Activated CD4-positive, alpha-beta T cell treated with anti-CD3 and anti-CD28 coated beads, Interleukin-10, Interleukin-2, amounts not matched to agents 100 ng/mL and 50 ng/mL, durations not matched to agents 16 hours and 8 hours (primary cell): ENCODE measurements at regions not wholly inside any gene's neighbourhood (a gene's known extent, or its start where the extent isn't known, plus 50 kb on each side); places are given as distances from the start of the nearest gene placed in this dataset.
A peak's percentile ranks its signal among the peaks of the same experiment; 100 is the strongest.
"Not testable (repeated sequence)": the region's sequence is repeated elsewhere in the genome, so short reads cannot be mapped to it uniquely, and the experiment has no call there.

Source experiments
- DNase-seq: peaks from one replicate; pipeline ENCODE4 v3.0.0-alpha.2; 2020

- DNase-seq, result no peak
These were observed 192.9 kb upstream of the HMHB1 start for GRCh38 chr5:143619040-143619439.

GRCh38 chr5:143618141-143618540, 193.8 kb upstream of the HMHB1 start:
- no peak for DNase-seq

DNA sequence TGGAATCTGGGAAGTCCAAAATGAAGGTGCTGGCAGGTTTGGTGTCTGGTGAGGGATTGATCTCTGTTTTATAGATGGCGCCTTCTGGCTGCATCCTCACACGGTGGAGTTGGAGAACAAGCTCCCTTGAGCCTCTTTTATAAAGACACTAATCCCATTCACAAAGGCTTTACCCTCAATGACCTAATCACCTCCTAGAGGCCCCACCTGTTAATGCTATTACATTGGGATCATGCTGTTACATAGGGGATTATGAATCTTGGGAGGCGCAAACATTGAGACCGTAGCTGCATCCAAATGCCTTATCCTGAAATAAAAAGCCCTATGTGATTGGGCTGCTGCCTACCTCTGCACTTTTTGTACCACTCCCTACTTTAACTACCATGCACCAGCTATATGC, 197.1 kb upstream of the HMHB1 start:
- no peak for DNase-seq

- peak; percentile 42 for DNase-seq
These were observed 198.6 kb upstream of the HMHB1 start for GRCh38 chr5:143613329-143613728.

- DNase-seq, result no peak
These were observed 201.0 kb upstream of the HMHB1 start for GRCh38 chr5:143610946-143611345.

GRCh38 chr5:143606043-143606752, 202.7 kb upstream of the NR3C1 start:
- peak; percentile 94 for DNase-seq

DNA sequence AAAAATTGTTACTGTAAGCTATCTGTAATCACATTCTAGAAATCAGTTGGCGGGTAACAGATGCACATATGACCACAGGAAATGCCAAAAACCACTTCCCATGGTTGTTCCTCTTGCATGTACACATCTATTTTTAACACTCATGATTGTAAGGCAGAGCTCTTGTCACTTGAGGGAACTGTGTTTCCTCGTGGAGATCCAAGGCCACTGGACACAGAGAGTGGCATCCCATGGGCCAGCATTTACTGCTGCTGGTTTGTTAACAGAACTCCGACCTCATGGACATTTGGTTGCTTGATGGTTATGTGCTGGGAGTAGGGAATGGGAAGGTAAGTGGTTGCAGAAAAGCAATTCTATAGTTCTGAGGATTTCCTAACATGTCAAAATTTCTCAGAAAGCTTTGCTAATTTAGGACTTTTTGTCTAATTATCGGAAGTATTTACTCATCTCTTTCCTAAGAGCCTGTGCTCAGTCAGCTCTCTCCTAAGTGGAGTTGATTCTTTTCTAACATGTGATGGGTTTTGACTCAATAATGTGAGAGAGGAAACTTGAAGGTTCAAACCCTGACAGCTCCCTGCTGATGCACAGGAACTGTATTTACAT, 202.0 kb upstream of the NR3C1 start:
- DNase-seq, result peak; percentile 90

DNA sequence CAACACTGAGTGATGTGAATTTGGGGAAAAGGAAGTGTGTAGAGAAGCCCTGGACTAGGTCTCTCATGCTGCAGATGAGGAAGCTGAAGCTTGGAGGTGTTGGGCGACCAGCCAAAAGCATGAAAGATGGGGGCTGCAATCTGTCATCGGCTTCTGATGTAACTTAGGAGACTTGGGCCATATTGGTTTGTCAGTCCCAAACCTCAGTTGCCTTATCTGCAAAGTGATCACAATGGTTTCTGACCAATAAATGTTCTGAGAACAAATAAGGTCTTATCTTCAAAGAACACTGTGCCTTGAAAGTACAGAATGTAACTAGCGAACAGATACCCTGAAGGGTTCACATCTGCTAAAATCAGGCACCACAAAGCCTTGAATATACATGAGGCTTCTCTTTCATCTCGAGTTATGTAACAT, 198.4 kb upstream of the NR3C1 start:
- DNase-seq, result no peak

DNA sequence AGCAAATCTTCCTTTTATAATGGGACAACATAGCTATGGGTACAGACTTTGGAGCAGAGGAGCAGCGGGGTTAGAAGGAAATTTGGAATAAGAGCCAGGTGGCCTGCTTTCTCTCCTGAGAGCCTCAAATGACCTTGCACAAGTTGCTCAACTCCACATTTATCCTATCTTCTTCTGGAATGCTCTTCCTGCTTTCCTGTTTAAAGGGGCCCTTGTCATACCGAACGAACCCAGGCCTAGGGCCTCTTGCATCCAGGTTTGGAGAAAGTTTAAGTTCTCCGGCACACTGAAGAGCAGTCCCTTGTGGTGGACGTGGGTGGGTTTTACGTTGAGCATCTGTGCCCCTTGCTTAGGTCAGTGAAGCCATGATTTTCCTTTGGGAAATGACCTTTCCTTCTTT, 197.9 kb upstream of the NR3C1 start:
- DNase-seq, result no peak

DNA sequence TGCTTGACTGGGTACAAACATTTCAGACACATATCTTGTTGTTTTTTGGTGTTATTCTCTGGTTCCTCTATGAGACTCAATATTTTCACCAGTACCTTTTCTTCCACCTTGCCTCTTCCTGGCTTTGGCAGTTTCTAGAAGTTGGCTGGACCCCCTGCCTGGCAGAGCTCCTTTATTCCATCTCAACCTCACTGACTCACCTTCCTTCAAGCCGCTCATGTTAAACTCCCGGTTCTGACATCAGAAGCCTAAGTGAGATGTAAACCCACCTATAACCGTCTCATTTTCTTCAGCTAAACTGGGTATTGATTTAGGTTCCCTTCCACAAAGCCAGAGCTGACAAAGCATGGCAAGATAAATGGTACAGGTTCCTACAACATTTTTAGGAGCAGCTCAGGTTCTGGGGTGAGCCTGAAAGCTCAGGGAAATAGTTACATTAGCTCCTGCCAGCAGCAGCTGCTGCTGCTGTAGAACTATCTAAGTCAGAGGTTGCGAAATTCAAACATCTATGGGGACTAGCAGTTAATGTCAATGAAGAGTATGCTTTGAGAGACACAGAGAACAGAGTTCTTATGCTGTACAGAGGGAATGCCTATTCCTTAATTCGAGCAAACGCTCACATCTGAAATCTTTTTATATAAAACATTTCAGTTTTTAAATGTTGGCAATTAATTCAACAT, 197.1 kb upstream of the NR3C1 start:
- no peak for DNase-seq

DNA sequence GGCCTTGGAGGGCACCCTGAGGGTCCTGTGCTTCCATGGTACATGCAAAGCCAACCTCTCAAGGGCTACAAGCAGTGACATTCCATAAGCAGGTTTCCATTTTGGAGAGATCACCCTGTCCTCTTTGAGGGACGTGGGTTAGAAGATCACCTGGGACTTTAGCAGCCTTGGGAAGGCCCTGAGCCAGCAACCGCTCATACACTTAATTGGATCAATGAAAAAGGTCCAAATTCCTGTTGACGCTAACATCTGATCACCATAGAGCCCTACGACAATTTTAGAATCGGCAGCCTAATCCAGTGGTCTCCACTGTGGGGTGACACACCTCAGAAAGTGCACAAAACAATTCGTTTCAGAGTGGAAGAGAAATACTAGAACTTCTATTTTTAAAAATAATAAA, 196.0 kb upstream of the NR3C1 start:
- DNase-seq, result no peak

- no peak for DNase-seq
These were observed 193.3 kb upstream of the NR3C1 start for GRCh38 chr5:143596824-143597223.

DNA sequence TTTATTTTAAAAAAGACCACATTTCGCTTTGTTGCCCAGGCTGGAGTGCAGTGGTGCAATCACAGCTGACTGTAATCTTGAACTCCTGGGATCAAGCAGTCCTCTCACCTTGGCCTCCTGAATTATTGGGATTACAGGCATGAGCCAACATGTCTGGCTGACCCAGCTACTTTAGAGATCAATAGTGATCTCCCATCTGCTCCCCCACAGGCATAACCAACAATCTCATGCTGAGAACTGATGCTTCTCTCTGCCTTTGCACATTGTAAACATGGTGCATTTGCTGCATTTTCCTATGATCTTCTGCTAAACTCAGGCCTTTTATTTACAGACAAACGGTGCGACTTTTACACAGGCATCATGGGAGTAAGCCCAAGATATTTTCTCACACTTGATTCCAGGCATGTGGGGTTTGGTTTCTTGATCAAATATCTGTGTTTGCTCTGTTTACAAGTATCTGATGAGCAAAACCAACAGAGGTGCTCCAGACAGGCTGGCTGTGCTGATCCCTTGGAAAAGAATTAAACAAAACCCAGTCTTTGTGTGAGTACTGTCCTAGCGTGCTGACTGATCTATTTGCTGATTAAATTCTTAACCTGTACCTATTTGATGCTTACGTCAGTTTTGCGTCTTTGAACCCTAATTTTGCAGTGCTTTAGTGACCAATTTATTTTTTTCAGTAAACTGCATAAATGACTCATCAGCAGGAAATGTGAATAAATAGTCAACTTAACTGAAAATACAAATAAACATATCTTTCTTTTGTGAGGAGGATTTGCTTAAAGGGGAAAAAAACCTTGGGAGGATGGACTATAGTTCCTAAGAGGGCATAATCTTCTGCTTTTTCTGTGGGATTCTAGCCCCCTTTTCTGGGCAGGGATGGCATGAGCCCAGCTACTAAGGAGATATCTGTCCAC, 191.7 kb upstream of the NR3C1 start:
- peak; percentile 71 for DNase-seq

GRCh38 chr5:143593723-143594122, 190.2 kb upstream of the NR3C1 start:
- no peak for DNase-seq

GRCh38 chr5:143592648-143593047, 189.2 kb upstream of the NR3C1 start:
- DNase-seq, result peak; percentile 81

GRCh38 chr5:143588933-143589662, 185.6 kb upstream of the NR3C1 start:
- no peak for DNase-seq

DNA sequence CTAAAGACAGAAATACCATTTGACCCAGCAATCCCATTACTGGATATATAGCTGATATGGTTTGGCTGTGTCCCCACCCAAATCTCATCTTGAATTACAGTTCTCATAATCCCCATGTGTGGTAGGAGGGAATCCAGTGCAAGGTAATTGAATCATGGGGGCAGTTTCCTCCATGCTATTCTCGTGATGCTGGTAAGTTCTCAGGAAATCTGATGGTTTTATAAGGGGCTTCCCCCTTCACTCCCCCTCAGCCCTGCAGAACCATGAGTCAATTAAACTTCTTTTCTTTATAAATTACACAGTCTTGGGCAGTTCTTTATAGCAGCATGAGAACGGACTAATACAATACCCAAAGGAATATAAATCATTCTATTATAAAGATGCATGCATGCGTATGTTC, 184.6 kb upstream of the NR3C1 start:
- not testable (repeated sequence) for DNase-seq

DNA sequence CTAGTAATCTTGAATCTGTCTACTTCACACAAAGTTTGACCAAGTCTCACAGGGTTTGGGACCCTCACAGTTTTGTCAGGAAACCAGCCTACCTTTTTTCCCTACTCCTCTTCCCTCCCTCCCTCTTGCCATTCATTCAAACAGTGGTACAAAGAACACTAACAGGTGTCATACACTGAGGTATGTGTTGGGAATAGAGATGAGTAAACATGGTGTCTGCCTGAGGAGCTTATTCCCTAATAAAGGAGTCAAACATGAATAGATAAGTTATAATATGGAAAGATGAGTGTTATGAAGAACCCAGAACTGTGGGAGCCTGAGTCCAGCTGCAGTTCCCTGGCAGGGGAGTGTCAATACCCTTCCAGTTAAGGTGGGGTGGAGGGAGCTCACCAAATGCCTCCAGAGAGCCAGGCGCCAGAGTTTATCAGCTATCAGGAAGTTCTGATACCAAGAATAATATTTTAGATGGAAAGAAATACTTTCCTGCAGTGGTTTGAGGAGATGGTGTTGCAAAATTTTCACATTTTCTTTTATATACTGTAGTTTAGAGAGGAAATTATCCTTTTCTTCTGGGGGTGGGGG, 183.4 kb upstream of the NR3C1 start:
- no peak for DNase-seq

DNA sequence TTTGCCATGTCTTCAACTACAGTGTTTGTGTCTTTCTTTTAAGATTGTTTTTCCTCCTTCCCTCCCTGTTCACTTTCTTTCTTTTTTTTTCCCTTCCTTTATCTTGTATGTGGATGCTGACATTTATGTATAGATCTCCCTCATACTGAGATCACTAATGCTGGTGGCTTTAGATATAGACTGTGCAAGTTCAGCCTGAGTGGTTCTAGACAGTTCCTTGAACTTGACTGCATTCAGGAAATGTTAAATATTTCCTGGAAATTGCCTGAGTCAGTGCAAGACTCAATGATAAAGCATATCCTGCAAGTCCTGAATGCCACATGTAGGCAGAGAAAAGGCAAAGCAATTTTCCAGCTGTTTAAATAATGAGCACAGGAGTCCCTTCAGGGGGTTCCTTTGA, 182.5 kb upstream of the NR3C1 start:
- DNase-seq, result peak; percentile 73

GRCh38 chr5:143583409-143583808, 179.9 kb upstream of the NR3C1 start:
- DNase-seq, result peak; percentile 42

DNA sequence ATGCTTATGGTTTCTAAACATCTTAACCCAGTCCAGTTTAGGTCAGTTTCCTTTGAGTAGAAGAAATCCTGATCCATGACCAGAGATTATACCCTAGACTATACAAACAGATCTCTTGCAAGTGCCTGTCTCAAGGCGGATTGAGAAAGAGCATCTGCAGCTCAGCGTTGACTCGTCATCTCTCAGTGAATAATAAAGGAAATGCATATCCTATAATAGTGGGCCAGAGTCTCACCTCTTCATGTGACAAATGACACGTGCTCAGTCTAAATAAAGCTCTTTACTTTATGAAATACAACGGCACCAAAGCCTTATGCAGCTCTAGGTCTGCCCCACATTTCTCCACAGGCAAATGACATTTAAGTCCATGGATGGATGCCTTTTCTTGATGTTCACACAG, 179.4 kb upstream of the NR3C1 start:
- peak; percentile 71 for DNase-seq

GRCh38 chr5:143582176-143582575, 178.7 kb upstream of the NR3C1 start:
- no peak for DNase-seq
